C4-2B (cell line): ENCODE measurements at regions not wholly inside any gene's neighbourhood (a gene's known extent, or its start where the extent isn't known, plus 50 kb on each side); places are given as distances from the start of the nearest gene placed in this dataset.

Source experiments
- CTCF ChIP-seq: fragments of 450-650 bp; conservative IDR thresholded peaks from 2 replicates; pipeline ENCODE4 v1.5.1; 2017; ENCODE audit warnings: mild to moderate bottlenecking
- ZFX ChIP-seq: fragments of 450-650 bp; IDR thresholded peaks from 2 replicates; pipeline ENCODE4 v1.6.1; 2017

GRCh38 chr1:65541161-65541560 is 120.7 kb downstream of the LEPR start:
- TF ChIP-seq CTCF (no peak), ZFX (no peak)
